ENCODE measurements at regions not wholly inside any gene's neighbourhood (a gene's known extent, or its start where the extent isn't known, plus 50 kb on each side); places are given as distances from the start of the nearest gene placed in this dataset.
"Not testable (repeated sequence)": the region's sequence is repeated elsewhere in the genome, so short reads cannot be mapped to it uniquely, and the experiment has no call there.

- no peaks in the 10 kb centered on the region for H3K9me2 ChIP-seq (replicated peaks; ENCODE audit: low read depth, low read length)
- 0 out of 2 replicates have a peak, but pooled peaks cover 2% of the 10 kb centered on the region for H3K9me3 ChIP-seq (ENCODE audit: insufficient read depth, low read depth, low read length)
- TF ChIP-seq, protein P1, sequence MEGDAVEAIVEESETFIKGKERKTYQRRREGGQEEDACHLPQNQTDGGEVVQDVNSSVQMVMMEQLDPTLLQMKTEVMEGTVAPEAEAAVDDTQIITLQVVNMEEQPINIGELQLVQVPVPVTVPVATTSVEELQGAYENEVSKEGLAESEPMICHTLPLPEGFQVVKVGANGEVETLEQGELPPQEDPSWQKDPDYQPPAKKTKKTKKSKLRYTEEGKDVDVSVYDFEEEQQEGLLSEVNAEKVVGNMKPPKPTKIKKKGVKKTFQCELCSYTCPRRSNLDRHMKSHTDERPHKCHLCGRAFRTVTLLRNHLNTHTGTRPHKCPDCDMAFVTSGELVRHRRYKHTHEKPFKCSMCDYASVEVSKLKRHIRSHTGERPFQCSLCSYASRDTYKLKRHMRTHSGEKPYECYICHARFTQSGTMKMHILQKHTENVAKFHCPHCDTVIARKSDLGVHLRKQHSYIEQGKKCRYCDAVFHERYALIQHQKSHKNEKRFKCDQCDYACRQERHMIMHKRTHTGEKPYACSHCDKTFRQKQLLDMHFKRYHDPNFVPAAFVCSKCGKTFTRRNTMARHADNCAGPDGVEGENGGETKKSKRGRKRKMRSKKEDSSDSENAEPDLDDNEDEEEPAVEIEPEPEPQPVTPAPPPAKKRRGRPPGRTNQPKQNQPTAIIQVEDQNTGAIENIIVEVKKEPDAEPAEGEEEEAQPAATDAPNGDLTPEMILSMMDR (conservative IDR thresholded peaks at IDR 0.05; ENCODE audit: low read length), result no peak
- TF ChIP-seq EZH2phosphoT487 (IDR thresholded peaks at IDR 0.05; ENCODE audit: borderline replicate concordance), result no peak
- H3K9ac ChIP-seq (ENCODE audit: low read depth, low read length, poor library complexity, severe bottlenecking), result no peak overlapping the region
- H3K27me3 ChIP-seq (ENCODE audit: insufficient read depth, low read length, poor library complexity, severe bottlenecking), result no peaks in the 10 kb centered on the region
- no peak overlapping the region for H2AFZ ChIP-seq (ENCODE audit: low read length)
- no peaks in the 10 kb centered on the region for H4K20me1 ChIP-seq (ENCODE audit: insufficient read depth, low read length, poor library complexity, severe bottlenecking)
- H3K4me1 ChIP-seq (ENCODE audit: insufficient read depth, low read length, poor library complexity, severe bottlenecking), result no peaks in the 10 kb centered on the region
- H3K4me2 ChIP-seq (ENCODE audit: low read depth, low read length, poor library complexity, severe bottlenecking), result no peak overlapping the region
- no peaks in the 10 kb centered on the region for H3K36me3 ChIP-seq (ENCODE audit: insufficient read depth, low read length)
- no peaks in the 10 kb centered on the region for H3F3A ChIP-seq (ENCODE audit: low read depth)
- H3K79me2 ChIP-seq (ENCODE audit: insufficient read depth, low read length), result no peaks in the 10 kb centered on the region
- no peak overlapping the region for H3K4me3 ChIP-seq (ENCODE audit: low read length, poor library complexity, severe bottlenecking)
These were observed 243.5 kb downstream of the ASXL3 start for GRCh38 chr18:33821503-33821902.

- no peaks in the 10 kb centered on the region for H3K36me3 ChIP-seq (ENCODE audit: insufficient read depth, low read length)
- no peak overlapping the region for H3K4me3 ChIP-seq (ENCODE audit: low read length, poor library complexity, severe bottlenecking)
- 0 out of 2 replicates have a peak, but pooled peaks cover 2% of the 10 kb centered on the region for H3K9me3 ChIP-seq (ENCODE audit: insufficient read depth, low read depth, low read length)
- no peaks in the 10 kb centered on the region for H3K79me2 ChIP-seq (ENCODE audit: insufficient read depth, low read length)
- no peak overlapping the region for H3K4me2 ChIP-seq (ENCODE audit: low read depth, low read length, poor library complexity, severe bottlenecking)
- H3K9me2 ChIP-seq (replicated peaks; ENCODE audit: low read depth, low read length), result no peaks in the 10 kb centered on the region
- TF ChIP-seq, protein P1 (conservative IDR thresholded peaks at IDR 0.05; ENCODE audit: low read length), result no peak
- TF ChIP-seq EZH2phosphoT487 (IDR thresholded peaks at IDR 0.05; ENCODE audit: borderline replicate concordance), result no peak
- no peaks in the 10 kb centered on the region for H3K4me1 ChIP-seq (ENCODE audit: insufficient read depth, low read length, poor library complexity, severe bottlenecking)
- no peaks in the 10 kb centered on the region for H3K27me3 ChIP-seq (ENCODE audit: insufficient read depth, low read length, poor library complexity, severe bottlenecking)
- H2AFZ ChIP-seq (ENCODE audit: low read length), result no peak overlapping the region
- H3K9ac ChIP-seq (ENCODE audit: low read depth, low read length, poor library complexity, severe bottlenecking), result no peak overlapping the region
- no peaks in the 10 kb centered on the region for H3F3A ChIP-seq (ENCODE audit: low read depth)
- no peaks in the 10 kb centered on the region for H4K20me1 ChIP-seq (ENCODE audit: insufficient read depth, low read length, poor library complexity, severe bottlenecking)
These were observed 242.7 kb downstream of the ASXL3 start for GRCh38 chr18:33820517-33821371.

- not testable (repeated sequence) for H3K4me1 ChIP-seq (ENCODE audit: insufficient read depth, low read length, poor library complexity, severe bottlenecking); H3K79me2 ChIP-seq (ENCODE audit: insufficient read depth, low read length); H4K20me1 ChIP-seq (ENCODE audit: insufficient read depth, low read length, poor library complexity, severe bottlenecking); H3K36me3 ChIP-seq (ENCODE audit: insufficient read depth, low read length); H3K9ac ChIP-seq (ENCODE audit: low read depth, low read length, poor library complexity, severe bottlenecking); H3K4me2 ChIP-seq (ENCODE audit: low read depth, low read length, poor library complexity, severe bottlenecking); H3K27me3 ChIP-seq (ENCODE audit: insufficient read depth, low read length, poor library complexity, severe bottlenecking); H2AFZ ChIP-seq (ENCODE audit: low read length); H3K9me2 ChIP-seq (replicated peaks; ENCODE audit: low read depth, low read length); H3F3A ChIP-seq (ENCODE audit: low read depth); H3K9me3 ChIP-seq (ENCODE audit: insufficient read depth, low read depth, low read length); H3K4me3 ChIP-seq (ENCODE audit: low read length, poor library complexity, severe bottlenecking)
These were observed 241.8 kb downstream of the ASXL3 start for GRCh38 chr18:33819692-33820343.

All from Loucy (cell line).